ENCODE measurements at regions not wholly inside any gene's neighbourhood (a gene's known extent, or its start where the extent isn't known, plus 50 kb on each side); places are given as distances from the start of the nearest gene placed in this dataset.

DNA sequence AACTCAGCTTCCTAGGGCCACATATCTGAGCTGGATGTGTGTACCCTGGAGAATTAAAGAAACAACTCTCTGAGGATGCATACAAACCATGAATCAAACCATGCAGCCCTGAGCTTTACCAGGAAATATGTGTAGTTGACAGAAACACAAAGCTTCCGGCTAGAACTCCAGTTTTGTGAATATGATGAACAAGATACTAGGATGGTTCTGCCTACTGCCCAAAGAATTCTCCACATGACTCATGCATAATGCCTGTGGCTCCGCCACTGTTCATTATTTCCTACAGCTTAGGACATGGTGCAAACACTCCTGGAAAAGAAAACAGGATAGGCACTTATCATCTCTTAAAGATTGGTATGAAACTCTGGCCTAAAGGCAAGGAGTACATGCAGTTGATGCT lies 343.4 kb downstream of the DNAH5 start:
- Mint-ChIP-seq H3K36me3 (no peaks in the 10 kb centered on the region), H3K4me1 (no peaks in the 10 kb centered on the region), H3K4me3 (no peak overlapping the region), H3K27ac (no peak overlapping the region), H3K9me3 (peaks cover 23% of the 10 kb centered on the region), H3K27me3 (ENCODE audit: low read depth) (no peaks in the 10 kb centered on the region)
- ATAC-seq (no peak), DNase-seq (ENCODE audit: low spot score) (no peak)
- ChIA-PET POLR2A (no interaction called here), CTCF (no interaction called here)
- TF ChIP-seq, protein P1, sequence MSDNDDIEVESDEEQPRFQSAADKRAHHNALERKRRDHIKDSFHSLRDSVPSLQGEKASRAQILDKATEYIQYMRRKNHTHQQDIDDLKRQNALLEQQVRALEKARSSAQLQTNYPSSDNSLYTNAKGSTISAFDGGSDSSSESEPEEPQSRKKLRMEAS (CRISPR knock-in tag; IDR thresholded peaks at IDR 0.05): no peak
- TF ChIP-seq CREM (CRISPR knock-in tag; IDR thresholded peaks at IDR 0.05): no peak
- TF ChIP-seq GTF2I (CRISPR knock-in tag; conservative IDR thresholded peaks at IDR 0.05): no peak
- TF ChIP-seq, protein P2, sequence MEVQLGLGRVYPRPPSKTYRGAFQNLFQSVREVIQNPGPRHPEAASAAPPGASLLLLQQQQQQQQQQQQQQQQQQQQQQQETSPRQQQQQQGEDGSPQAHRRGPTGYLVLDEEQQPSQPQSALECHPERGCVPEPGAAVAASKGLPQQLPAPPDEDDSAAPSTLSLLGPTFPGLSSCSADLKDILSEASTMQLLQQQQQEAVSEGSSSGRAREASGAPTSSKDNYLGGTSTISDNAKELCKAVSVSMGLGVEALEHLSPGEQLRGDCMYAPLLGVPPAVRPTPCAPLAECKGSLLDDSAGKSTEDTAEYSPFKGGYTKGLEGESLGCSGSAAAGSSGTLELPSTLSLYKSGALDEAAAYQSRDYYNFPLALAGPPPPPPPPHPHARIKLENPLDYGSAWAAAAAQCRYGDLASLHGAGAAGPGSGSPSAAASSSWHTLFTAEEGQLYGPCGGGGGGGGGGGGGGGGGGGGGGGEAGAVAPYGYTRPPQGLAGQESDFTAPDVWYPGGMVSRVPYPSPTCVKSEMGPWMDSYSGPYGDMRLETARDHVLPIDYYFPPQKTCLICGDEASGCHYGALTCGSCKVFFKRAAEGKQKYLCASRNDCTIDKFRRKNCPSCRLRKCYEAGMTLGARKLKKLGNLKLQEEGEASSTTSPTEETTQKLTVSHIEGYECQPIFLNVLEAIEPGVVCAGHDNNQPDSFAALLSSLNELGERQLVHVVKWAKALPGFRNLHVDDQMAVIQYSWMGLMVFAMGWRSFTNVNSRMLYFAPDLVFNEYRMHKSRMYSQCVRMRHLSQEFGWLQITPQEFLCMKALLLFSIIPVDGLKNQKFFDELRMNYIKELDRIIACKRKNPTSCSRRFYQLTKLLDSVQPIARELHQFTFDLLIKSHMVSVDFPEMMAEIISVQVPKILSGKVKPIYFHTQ (CRISPR knock-in tag; IDR thresholded peaks at IDR 0.05): no peak
- no peak for TF ChIP-seq NR2C2 (CRISPR knock-in tag; IDR thresholded peaks at IDR 0.05)
- TF ChIP-seq FOXK1 (CRISPR knock-in tag; IDR thresholded peaks at IDR 0.05): no peak
- TF ChIP-seq, protein P3, sequence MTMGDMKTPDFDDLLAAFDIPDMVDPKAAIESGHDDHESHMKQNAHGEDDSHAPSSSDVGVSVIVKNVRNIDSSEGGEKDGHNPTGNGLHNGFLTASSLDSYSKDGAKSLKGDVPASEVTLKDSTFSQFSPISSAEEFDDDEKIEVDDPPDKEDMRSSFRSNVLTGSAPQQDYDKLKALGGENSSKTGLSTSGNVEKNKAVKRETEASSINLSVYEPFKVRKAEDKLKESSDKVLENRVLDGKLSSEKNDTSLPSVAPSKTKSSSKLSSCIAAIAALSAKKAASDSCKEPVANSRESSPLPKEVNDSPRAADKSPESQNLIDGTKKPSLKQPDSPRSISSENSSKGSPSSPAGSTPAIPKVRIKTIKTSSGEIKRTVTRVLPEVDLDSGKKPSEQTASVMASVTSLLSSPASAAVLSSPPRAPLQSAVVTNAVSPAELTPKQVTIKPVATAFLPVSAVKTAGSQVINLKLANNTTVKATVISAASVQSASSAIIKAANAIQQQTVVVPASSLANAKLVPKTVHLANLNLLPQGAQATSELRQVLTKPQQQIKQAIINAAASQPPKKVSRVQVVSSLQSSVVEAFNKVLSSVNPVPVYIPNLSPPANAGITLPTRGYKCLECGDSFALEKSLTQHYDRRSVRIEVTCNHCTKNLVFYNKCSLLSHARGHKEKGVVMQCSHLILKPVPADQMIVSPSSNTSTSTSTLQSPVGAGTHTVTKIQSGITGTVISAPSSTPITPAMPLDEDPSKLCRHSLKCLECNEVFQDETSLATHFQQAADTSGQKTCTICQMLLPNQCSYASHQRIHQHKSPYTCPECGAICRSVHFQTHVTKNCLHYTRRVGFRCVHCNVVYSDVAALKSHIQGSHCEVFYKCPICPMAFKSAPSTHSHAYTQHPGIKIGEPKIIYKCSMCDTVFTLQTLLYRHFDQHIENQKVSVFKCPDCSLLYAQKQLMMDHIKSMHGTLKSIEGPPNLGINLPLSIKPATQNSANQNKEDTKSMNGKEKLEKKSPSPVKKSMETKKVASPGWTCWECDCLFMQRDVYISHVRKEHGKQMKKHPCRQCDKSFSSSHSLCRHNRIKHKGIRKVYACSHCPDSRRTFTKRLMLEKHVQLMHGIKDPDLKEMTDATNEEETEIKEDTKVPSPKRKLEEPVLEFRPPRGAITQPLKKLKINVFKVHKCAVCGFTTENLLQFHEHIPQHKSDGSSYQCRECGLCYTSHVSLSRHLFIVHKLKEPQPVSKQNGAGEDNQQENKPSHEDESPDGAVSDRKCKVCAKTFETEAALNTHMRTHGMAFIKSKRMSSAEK (CRISPR knock-in tag; IDR thresholded peaks at IDR 0.05; ENCODE audit: borderline replicate concordance): no peak
- no peak for TF ChIP-seq ZBTB21 (CRISPR knock-in tag; IDR thresholded peaks at IDR 0.05; ENCODE audit: borderline replicate concordance)
- no peak for TF ChIP-seq NR3C1 (CRISPR knock-in tag; conservative IDR thresholded peaks at IDR 0.05; ENCODE audit: low read depth)
- no peak for TF ChIP-seq ZNF396 (CRISPR knock-in tag; IDR thresholded peaks at IDR 0.05; ENCODE audit: borderline replicate concordance)
- no peak for TF ChIP-seq TP53 (CRISPR knock-in tag; IDR thresholded peaks at IDR 0.05)
- TF ChIP-seq SP1 (CRISPR knock-in tag; conservative IDR thresholded peaks at IDR 0.05): no peak
- no peak for TF ChIP-seq ZNF423 (CRISPR knock-in tag; IDR thresholded peaks at IDR 0.05)
- TF ChIP-seq ZNF232 (CRISPR knock-in tag; IDR thresholded peaks at IDR 0.05): no peak
- TF ChIP-seq, protein P4, sequence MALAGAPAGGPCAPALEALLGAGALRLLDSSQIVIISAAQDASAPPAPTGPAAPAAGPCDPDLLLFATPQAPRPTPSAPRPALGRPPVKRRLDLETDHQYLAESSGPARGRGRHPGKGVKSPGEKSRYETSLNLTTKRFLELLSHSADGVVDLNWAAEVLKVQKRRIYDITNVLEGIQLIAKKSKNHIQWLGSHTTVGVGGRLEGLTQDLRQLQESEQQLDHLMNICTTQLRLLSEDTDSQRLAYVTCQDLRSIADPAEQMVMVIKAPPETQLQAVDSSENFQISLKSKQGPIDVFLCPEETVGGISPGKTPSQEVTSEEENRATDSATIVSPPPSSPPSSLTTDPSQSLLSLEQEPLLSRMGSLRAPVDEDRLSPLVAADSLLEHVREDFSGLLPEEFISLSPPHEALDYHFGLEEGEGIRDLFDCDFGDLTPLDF (CRISPR knock-in tag; IDR thresholded peaks at IDR 0.05): no peak
- no peak for TF ChIP-seq ELF4 (CRISPR knock-in tag; IDR thresholded peaks at IDR 0.05; ENCODE audit: low read depth)

GRCh38 chr5:13595978-13596377 lies 348.5 kb downstream of the DNAH5 start:
- no peaks in the 10 kb centered on the region for H3K36me3 Mint-ChIP-seq
- no peak for DNase-seq (ENCODE audit: low spot score)
- ChIA-PET CTCF (no interaction called here), POLR2A (no interaction called here)
- ATAC-seq: no peak
- H3K27ac Mint-ChIP-seq: no peak overlapping the region
- H3K4me3 Mint-ChIP-seq: no peak overlapping the region
- H3K4me1 Mint-ChIP-seq: no peaks in the 10 kb centered on the region
- peaks cover 29% of the 10 kb centered on the region for H3K9me3 Mint-ChIP-seq
- no peaks in the 10 kb centered on the region for H3K27me3 Mint-ChIP-seq (ENCODE audit: low read depth)
- no peak for TF ChIP-seq ZNF121 (CRISPR knock-in tag; IDR thresholded peaks at IDR 0.05)
- TF ChIP-seq NR3C1 (CRISPR knock-in tag; conservative IDR thresholded peaks at IDR 0.05; ENCODE audit: low read depth): no peak
- no peak for TF ChIP-seq ZNF317 (CRISPR knock-in tag; IDR thresholded peaks at IDR 0.05; ENCODE audit: borderline replicate concordance, low read depth)
- no peak for TF ChIP-seq IRF2 (CRISPR knock-in tag; IDR thresholded peaks at IDR 0.05; ENCODE audit: borderline replicate concordance, low read depth)
- TF ChIP-seq, protein P1 (CRISPR knock-in tag; IDR thresholded peaks at IDR 0.05): no peak
- no peak for TF ChIP-seq MXD4 (CRISPR knock-in tag; IDR thresholded peaks at IDR 0.05; ENCODE audit: borderline replicate concordance)
- TF ChIP-seq ELF4 (CRISPR knock-in tag; IDR thresholded peaks at IDR 0.05; ENCODE audit: low read depth): no peak
- TF ChIP-seq NFE2L1 (CRISPR knock-in tag; IDR thresholded peaks at IDR 0.05): no peak
- TF ChIP-seq ZNF425 (CRISPR knock-in tag; conservative IDR thresholded peaks at IDR 0.05): no peak

All from WTC11 (cell line).